Smooth muscle cell (in vitro differentiated cells): ENCODE measurements at regions not wholly inside any gene's neighbourhood (a gene's known extent, or its start where the extent isn't known, plus 50 kb on each side); places are given as distances from the start of the nearest gene placed in this dataset.
A peak's percentile ranks its signal among the peaks of the same experiment; 100 is the strongest.

ENCODE experiments used
- DNase-seq: peaks from one replicate; lab custom pipeline; 2025; ENCODE audit not compliant: unreplicated experiment; lab: John Stamatoyannopoulos, UW
- H2AFZ ChIP-seq: fragments of 200-600 bp; sonication (generic); 2 replicates; pipeline ENCODE4 v1.6.0; 2016; ENCODE audit warnings: antibody characterized with exemption, low read depth, mild to moderate bottlenecking
- H3F3A ChIP-seq: fragments of 200-600 bp; sonication (generic); 2 replicates; pipeline ENCODE4 v1.6.0; 2017; ENCODE audit warnings: antibody characterized with exemption, low read depth
- H3K27ac ChIP-seq: fragments of 200-600 bp; sonication (generic); 2 replicates; pipeline ENCODE4 v1.5.1; 2016; ENCODE audit warnings: low read depth, mild to moderate bottlenecking
- H3K27me3 ChIP-seq: fragments of 200-600 bp; sonication (generic); 2 replicates; pipeline ENCODE4 v1.6.1; 2016; ENCODE audit warnings: low read depth, mild to moderate bottlenecking
- H3K36me3 ChIP-seq: fragments of 200-600 bp; sonication (generic); 2 replicates; pipeline ENCODE4 v1.5.1; 2016; ENCODE audit warnings: low read depth
- H3K4me1 ChIP-seq: fragments of 200-600 bp; sonication (generic); 2 replicates; pipeline ENCODE4 v1.5.1; 2016; ENCODE audit warnings: low read depth
- H3K4me2 ChIP-seq: fragments of 200-600 bp; sonication (generic); 2 replicates; pipeline ENCODE4 v1.6.0; 2016; ENCODE audit warnings: mild to moderate bottlenecking
- H3K4me3 ChIP-seq: fragments of 200-600 bp; sonication (generic); 2 replicates; pipeline ENCODE4 v1.5.1; 2016; ENCODE audit warnings: mild to moderate bottlenecking
- H3K79me2 ChIP-seq: fragments of 200-600 bp; sonication (generic); 2 replicates; pipeline ENCODE4 v1.6.0; 2016; ENCODE audit warnings: low read depth, mild to moderate bottlenecking
- H3K9ac ChIP-seq: fragments of 200-600 bp; sonication (generic); 2 replicates; pipeline ENCODE4 v1.6.0; 2016; ENCODE audit warnings: low read depth
- H3K9me3 ChIP-seq: fragments of 200-600 bp; sonication (generic); replicated peaks from 2 replicates; pipeline ENCODE4 v1.5.1; 2016; ENCODE audit warnings: low read depth
- H4K20me1 ChIP-seq: fragments of 200-600 bp; sonication (generic); 2 replicates; pipeline ENCODE4 v1.6.0; 2016; ENCODE audit warnings: low read depth
- WGBS: methylation state at CpG from one replicate; pipeline ENCODE4 v1.1.7; 2016; ENCODE audit warnings: low lambda C conversion rate; 5-methylcytosine and 5-hydroxymethylcytosine counted together
- TF ChIP-seq, protein P1 (sequence below): fragments of 200-600 bp; sonication (generic); IDR thresholded peaks from 2 replicates; pipeline ENCODE4 v1.5.1; 2017; ENCODE audit warnings: borderline replicate concordance, mild to moderate bottlenecking, antibody characterized with exemption; ENCODE audit not compliant: insufficient read depth, poor library complexity, severe bottlenecking

DNA sequence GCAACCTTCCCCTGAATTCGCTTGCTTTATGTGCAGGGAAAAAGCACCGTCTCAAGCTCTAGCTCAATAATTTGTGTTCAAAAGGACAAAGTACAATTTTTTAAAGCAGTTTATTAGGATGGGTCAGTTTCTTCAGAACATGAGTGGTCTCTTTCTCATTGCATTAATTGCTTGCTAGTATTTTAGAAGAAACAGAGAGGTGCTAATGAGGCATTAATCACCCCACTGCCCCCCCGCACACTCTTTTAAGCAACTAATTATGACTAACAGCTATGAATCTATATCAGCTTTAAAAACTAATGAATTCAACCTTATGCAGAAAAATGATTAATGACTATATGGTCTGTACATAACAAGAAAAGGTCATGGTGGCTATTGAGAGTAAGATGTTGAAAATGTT is 262.1 kb upstream of the ST6GAL2 start:
- Histone ChIP-seq H2AFZ (no peak overlapping the region), H3K9me3 (no peaks in the 10 kb centered on the region), H3K4me1 (no peaks in the 10 kb centered on the region), H3K36me3 (no peaks in the 10 kb centered on the region), H3K79me2 (no peaks in the 10 kb centered on the region), H3K4me2 (no peak overlapping the region), H3K27ac (no peak overlapping the region), H3K27me3 (no peaks in the 10 kb centered on the region), H3K9ac (no peak overlapping the region), H4K20me1 (no peaks in the 10 kb centered on the region), H3F3A (no peaks in the 10 kb centered on the region), H3K4me3 (no peak overlapping the region)
- TF ChIP-seq, protein P1, sequence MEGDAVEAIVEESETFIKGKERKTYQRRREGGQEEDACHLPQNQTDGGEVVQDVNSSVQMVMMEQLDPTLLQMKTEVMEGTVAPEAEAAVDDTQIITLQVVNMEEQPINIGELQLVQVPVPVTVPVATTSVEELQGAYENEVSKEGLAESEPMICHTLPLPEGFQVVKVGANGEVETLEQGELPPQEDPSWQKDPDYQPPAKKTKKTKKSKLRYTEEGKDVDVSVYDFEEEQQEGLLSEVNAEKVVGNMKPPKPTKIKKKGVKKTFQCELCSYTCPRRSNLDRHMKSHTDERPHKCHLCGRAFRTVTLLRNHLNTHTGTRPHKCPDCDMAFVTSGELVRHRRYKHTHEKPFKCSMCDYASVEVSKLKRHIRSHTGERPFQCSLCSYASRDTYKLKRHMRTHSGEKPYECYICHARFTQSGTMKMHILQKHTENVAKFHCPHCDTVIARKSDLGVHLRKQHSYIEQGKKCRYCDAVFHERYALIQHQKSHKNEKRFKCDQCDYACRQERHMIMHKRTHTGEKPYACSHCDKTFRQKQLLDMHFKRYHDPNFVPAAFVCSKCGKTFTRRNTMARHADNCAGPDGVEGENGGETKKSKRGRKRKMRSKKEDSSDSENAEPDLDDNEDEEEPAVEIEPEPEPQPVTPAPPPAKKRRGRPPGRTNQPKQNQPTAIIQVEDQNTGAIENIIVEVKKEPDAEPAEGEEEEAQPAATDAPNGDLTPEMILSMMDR: no peak
- WGBS: 92% methylated on average over 3 of the region's 3 CpGs
- DNase-seq: no peak

DNA sequence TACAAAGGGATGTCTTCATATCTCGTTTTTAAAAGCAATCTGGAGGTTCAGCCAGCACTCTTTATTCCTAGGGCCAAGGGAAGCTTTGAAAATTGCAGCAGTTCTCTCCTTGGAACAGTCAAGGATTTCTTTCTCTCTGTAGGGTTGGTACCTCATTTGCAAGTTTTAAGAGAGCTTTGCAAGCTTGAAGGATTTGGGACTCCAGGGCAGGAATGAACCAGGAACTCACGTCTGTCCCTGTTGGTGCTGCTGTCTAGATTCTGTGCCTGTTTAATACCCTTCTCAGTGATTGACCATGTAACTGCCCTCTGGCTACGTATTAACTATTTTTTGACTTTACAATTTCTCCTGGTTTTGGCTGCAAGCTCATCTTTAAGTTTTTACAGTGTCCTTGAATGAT is 262.5 kb upstream of the ST6GAL2 start:
- H3K4me3 ChIP-seq: no peak overlapping the region
- 60% methylated on average over 3 of the region's 3 CpGs for WGBS

DNA sequence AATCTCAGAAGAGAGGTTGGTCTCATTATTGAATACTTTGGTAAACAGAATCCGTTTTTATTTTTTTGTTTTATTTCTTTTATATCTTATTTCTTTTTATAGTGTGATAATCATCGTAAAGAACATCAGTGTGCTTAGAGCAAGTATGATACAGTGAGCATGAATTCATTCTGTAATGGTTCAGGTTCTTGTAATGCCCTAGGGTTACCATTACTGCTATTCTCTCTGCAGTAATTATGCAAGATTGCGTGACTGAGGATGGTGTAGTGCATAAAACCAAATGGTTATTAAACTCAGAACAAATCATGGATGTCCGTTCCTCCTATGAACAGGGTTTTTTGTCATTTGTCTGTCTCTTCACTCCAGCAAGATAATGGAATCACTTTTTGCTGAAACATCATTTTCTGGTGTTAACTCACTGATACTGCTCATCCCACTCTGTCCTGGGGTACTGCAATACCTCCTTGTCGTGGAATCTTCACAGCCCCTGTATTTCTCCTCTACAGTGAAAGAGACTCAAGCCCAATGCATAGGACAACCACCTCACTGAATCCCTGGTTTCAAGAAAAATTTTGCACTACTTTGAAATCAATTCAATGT is 274.8 kb upstream of the ST6GAL2 start:
- Histone ChIP-seq H3K27me3 (no peaks in the 10 kb centered on the region), H3K27ac (no peak overlapping the region), H3K79me2 (no peaks in the 10 kb centered on the region), H2AFZ (no peak overlapping the region), H3K36me3 (no peaks in the 10 kb centered on the region), H3K4me1 (no peaks in the 10 kb centered on the region), H3K9ac (no peak overlapping the region), H3F3A (no peaks in the 10 kb centered on the region), H3K9me3 (no peaks in the 10 kb centered on the region), H3K4me2 (no peak overlapping the region), H4K20me1 (no peaks in the 10 kb centered on the region), H3K4me3 (no peak overlapping the region)
- TF ChIP-seq, protein P1: no peak
- no peak for DNase-seq
- 91% methylated on average over 5 of the region's 5 CpGs for WGBS

More for the DNA sequence above, 262.5 kb upstream of the ST6GAL2 start:
- Histone ChIP-seq H3K79me2 (no peaks in the 10 kb centered on the region), H4K20me1 (no peaks in the 10 kb centered on the region), H3K27me3 (no peaks in the 10 kb centered on the region), H3K27ac (no peak overlapping the region), H3K9me3 (no peaks in the 10 kb centered on the region), H3F3A (no peaks in the 10 kb centered on the region), H3K36me3 (no peaks in the 10 kb centered on the region), H3K4me2 (no peak overlapping the region), H3K9ac (no peak overlapping the region), H2AFZ (no peak overlapping the region), H3K4me1 (no peaks in the 10 kb centered on the region)
- DNase-seq: no peak
- TF ChIP-seq, protein P1: no peak

DNA sequence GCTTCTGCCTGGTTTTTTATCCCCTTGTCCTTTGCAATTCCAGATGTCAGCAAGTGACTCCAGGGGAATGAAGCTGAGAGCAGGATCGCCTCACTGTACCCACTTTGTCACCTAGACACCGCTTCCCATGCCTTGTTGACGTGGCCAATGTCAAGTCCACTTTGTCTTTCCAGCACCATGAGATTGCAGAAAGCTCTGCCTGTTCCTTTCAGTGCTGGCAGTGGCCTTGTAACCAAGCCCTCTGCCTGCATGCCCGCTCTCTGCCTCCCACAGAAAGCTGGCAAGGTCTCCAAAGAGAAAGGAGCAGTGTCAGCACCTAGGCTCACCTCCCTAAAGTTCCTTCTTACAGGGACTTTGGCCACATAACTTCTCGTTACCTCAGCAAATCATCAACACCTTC is 282.2 kb upstream of the ST6GAL2 start:
- Histone ChIP-seq H4K20me1 (no peaks in the 10 kb centered on the region), H3K9me3 (no peaks in the 10 kb centered on the region), H3K27me3 (no peaks in the 10 kb centered on the region), H3K4me3 (no peak overlapping the region), H3K9ac (no peak overlapping the region), H3K27ac (no peak overlapping the region), H3K79me2 (no peaks in the 10 kb centered on the region), H3K36me3 (no peaks in the 10 kb centered on the region), H3K4me1 (peaks cover 3% of the 10 kb centered on the region), H3K4me2 (no peak overlapping the region), H2AFZ (peak overlapping the region; percentile 47), H3F3A (no peaks in the 10 kb centered on the region)
- DNase-seq: no peak
- 93% methylated on average over 5 of the region's 5 CpGs for WGBS
- TF ChIP-seq, protein P1: no peak
